Activated CD4-positive, alpha-beta T cell treated with anti-CD3 and anti-CD28 coated beads for 36 hours (primary cell): ENCODE measurements at regions not wholly inside any gene's neighbourhood (a gene's known extent, or its start where the extent isn't known, plus 50 kb on each side); places are given as distances from the start of the nearest gene placed in this dataset.

Source experiments
- ATAC-seq: fragments of 200-7000 bp; cut with Tn5 transposase; one replicate; pipeline ENCODE4 v1.10.0; 2021; ENCODE audit warnings: mild to moderate bottlenecking, moderate library complexity
- CTCF ChIA-PET: fragments of 350-600 bp; sonication (Branson Sonifier 250); formaldehyde crosslinking; loops from one replicate; lab custom pipeline; 2021; ENCODE audit warnings: antibody characterized with exemption; lab: Charles Lee
- POLR2A ChIA-PET: fragments of 350-600 bp; sonication (Branson Sonifier 250); formaldehyde crosslinking; loops from one replicate; lab custom pipeline; 2021; ENCODE audit warnings: antibody characterized with exemption, inconsistent platforms; lab: Charles Lee
- DNase-seq: peaks from one replicate; pipeline ENCODE4 v3.0.0-alpha.2; 2020
- H3K27ac Mint-ChIP-seq: one replicate; pipeline ENCODE4 v1.8.0; 2021; ENCODE audit warnings: mixed read lengths
- H3K27me3 Mint-ChIP-seq: one replicate; pipeline ENCODE4 v1.8.0; 2021; ENCODE audit warnings: mixed read lengths
- H3K36me3 Mint-ChIP-seq: one replicate; pipeline ENCODE4 v1.8.0; 2021; ENCODE audit warnings: low read depth, mixed read lengths
- H3K4me1 Mint-ChIP-seq: one replicate; pipeline ENCODE4 v1.8.0; 2021; ENCODE audit warnings: mixed read lengths
- H3K4me3 Mint-ChIP-seq: one replicate; pipeline ENCODE4 v1.8.0; 2021; ENCODE audit warnings: mild to moderate bottlenecking, moderate library complexity, mixed read lengths
- H3K9me3 Mint-ChIP-seq: one replicate; pipeline ENCODE4 v1.8.0; 2021; ENCODE audit warnings: low read depth, mixed read lengths
- intact Hi-C, 2 experiments: fragments of 100-400 bp; cut with DNase I in 1 of 2; cut with micrococcal nuclease in 1 of 2; formaldehyde crosslinking; loops; one replicate each; pipeline versions ENCODE4 v1.14.2 to v1.15.1; 2022 to 2024; cut with DNase I, micrococcal nuclease

- Mint-ChIP-seq H3K9me3 (no peaks in the 10 kb centered on the region), H3K4me3 (no peak overlapping the region), H3K27ac (no peak overlapping the region), H3K4me1 (no peaks in the 10 kb centered on the region), H3K36me3 (no peaks in the 10 kb centered on the region), H3K27me3 (peaks cover 13% of the 10 kb centered on the region)
- DNase-seq: no peak
- no peak for ATAC-seq
- ChIA-PET POLR2A (no interaction called here), CTCF (interaction anchor here (0.6 to 0.8 kb wide), 2 partner anchors 13 to 1328 kb away, joined by 3 to 4 read pairs; no protein-coding TSS in a partner anchor)
- intact Hi-C loops: no loop called here
Observed at GRCh38 chr5:171509467-171509866, 90.0 kb downstream of the FGF18 start.

DNA sequence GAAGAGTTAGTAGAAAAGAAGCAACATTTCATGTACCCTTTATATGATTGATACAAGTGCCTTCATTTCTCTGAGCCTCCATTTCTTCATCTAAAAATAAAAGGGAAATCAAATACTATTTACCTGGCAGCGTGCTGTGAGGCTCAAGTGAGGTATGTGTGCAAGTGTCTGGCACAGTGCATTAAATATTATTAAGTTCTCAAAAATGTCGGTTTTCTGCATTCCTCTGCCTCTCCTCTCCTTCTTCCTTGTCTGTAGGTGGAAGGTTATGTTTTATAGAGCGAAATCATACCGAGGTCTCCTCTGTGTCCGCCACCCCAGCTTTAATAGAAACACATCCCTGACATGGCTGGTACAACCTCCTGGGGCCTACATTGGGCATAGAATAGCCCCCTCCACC, 93.0 kb downstream of the FGF18 start:
- ATAC-seq: no peak
- POLR2A ChIA-PET: no interaction called here
- H3K36me3 Mint-ChIP-seq: no peaks in the 10 kb centered on the region
- CTCF ChIA-PET: no interaction called here
- peaks cover 13% of the 10 kb centered on the region for H3K27me3 Mint-ChIP-seq
- no peak overlapping the region for H3K27ac Mint-ChIP-seq
- no peaks in the 10 kb centered on the region for H3K4me1 Mint-ChIP-seq
- no peak for DNase-seq
- intact Hi-C loops: no loop called here
- H3K9me3 Mint-ChIP-seq: no peaks in the 10 kb centered on the region
- H3K4me3 Mint-ChIP-seq: no peak overlapping the region

DNA sequence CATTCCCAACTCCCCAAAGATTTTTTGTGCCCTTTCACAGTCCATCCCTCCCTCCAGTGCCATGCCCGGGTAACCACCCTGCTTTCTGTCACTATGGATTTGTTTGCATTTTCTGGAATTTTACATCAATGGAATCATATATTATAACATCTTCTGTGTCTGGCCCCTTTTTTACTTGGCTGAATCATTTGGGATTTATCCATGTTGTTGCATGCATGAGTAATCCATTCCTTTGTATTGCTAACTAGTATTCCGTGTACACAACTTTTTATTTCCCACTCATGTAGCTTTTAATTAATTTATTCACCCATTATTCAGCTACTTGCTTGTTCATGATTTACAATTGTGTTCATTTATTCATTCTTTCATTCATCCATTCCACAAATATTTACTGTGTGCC, 94.1 kb downstream of the FGF18 start:
- POLR2A ChIA-PET: no interaction called here
- intact Hi-C loops: no loop called here
- no peak for DNase-seq
- no peak overlapping the region for H3K4me3 Mint-ChIP-seq
- CTCF ChIA-PET: no interaction called here
- no peaks in the 10 kb centered on the region for H3K36me3 Mint-ChIP-seq
- H3K4me1 Mint-ChIP-seq: no peaks in the 10 kb centered on the region
- no peak overlapping the region for H3K27ac Mint-ChIP-seq
- no peaks in the 10 kb centered on the region for H3K9me3 Mint-ChIP-seq
- H3K27me3 Mint-ChIP-seq: peaks cover 15% of the 10 kb centered on the region
- ATAC-seq: no peak

DNA sequence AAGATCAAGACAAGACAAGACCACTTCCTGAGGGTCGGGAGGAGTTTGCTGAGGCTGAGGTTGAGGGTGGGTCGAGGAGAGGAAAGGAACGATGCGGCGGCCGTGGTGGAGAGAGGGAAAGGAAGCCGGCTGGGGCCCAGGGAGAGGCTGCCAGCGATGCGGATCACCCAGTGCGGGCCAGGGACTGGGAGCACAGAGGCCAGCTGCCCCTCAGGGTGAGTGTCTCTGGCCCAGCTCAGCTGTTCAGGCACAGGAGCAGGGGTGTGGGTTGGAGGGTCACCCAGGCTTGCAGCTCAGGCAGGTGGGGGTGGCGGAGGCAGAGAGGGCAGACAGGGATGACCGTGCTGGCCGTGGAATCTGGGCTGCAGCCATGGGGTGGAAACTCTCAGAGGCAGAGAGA, 99.5 kb downstream of the FGF18 start:
- H3K4me1 Mint-ChIP-seq: no peaks in the 10 kb centered on the region
- no peaks in the 10 kb centered on the region for H3K36me3 Mint-ChIP-seq
- intact Hi-C loops: no loop called here
- peaks cover 4% of the 10 kb centered on the region for H3K27me3 Mint-ChIP-seq
- no peak for ATAC-seq
- DNase-seq: no peak
- no peaks in the 10 kb centered on the region for H3K9me3 Mint-ChIP-seq
- no peak overlapping the region for H3K27ac Mint-ChIP-seq
- H3K4me3 Mint-ChIP-seq: no peak overlapping the region
- ChIA-PET POLR2A (no interaction called here), CTCF (no interaction called here)

DNA sequence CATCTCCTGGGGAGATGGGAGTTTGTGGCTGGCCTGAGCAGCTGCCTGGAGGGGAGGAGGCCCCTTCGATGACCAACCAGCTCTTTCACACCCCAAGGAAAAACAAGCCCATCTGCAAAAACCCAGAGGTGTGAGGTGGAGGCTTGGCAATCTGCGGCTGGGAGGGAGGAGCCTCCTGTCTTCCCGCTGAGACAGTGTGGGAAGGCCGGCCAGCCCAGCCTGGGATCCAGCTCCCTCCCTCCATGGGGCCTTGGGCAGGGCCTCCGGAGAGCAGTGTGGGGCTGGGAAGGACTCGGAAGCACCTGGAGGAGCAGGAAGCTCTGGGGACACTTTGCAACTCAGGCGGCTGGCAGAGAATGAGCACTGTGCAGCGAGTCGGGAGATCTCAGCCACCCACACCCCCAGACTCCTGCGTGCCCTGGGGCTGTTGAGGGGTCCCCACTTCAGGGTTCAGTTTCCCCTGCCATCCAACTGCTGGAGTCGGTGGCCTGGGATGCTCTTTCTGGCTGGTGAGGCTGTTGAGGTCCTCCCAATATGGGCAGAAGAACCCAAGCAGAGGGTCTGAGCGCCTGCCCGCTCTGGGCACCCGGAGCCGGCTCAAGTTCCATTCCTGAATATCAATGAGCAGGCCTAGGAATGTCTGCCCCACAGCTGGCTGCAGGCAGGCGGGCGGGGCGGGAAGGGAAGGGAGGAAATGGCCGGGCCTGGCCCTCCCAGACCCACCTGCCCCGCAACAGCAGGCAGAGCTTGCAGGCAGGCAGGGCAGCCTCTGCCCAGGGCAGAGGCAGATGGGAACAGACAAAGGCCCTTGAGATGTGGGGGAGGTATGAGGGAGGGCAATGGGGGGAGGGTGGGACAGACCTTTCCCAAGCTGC, 101.1 kb downstream of the FGF18 start:
- ChIA-PET POLR2A (no interaction called here), CTCF (no interaction called here)
- DNase-seq (no peak), ATAC-seq (no peak)
- Mint-ChIP-seq H3K36me3 (no peaks in the 10 kb centered on the region), H3K4me1 (no peaks in the 10 kb centered on the region), H3K27ac (no peak overlapping the region), H3K9me3 (no peaks in the 10 kb centered on the region), H3K27me3 (peaks cover 2% of the 10 kb centered on the region), H3K4me3 (no peak overlapping the region)
- intact Hi-C loops: no loop called here

GRCh38 chr5:171521219-171521633, 101.8 kb downstream of the FGF18 start:
- POLR2A ChIA-PET: no interaction called here
- CTCF ChIA-PET: no interaction called here
- no peak for DNase-seq
- intact Hi-C loops: no loop called here
- H3K27me3 Mint-ChIP-seq: peaks cover 2% of the 10 kb centered on the region
- no peak overlapping the region for H3K27ac Mint-ChIP-seq
- ATAC-seq: no peak
- H3K4me3 Mint-ChIP-seq: no peak overlapping the region
- H3K36me3 Mint-ChIP-seq: no peaks in the 10 kb centered on the region
- no peaks in the 10 kb centered on the region for H3K4me1 Mint-ChIP-seq
- no peaks in the 10 kb centered on the region for H3K9me3 Mint-ChIP-seq

- ChIA-PET POLR2A (no interaction called here), CTCF (interaction anchor here (0.7 to 1.2 kb wide), 2 partner anchors 12 to 338 kb away, joined by 3 to 4 read pairs; no protein-coding TSS in a partner anchor)
- no peak overlapping the region for H3K27ac Mint-ChIP-seq
- no peak overlapping the region for H3K4me3 Mint-ChIP-seq
- no peak for ATAC-seq
- H3K27me3 Mint-ChIP-seq: peaks cover 2% of the 10 kb centered on the region
- DNase-seq: no peak
- intact Hi-C loops: no loop called here
- no peaks in the 10 kb centered on the region for H3K9me3 Mint-ChIP-seq
- H3K36me3 Mint-ChIP-seq: no peaks in the 10 kb centered on the region
- H3K4me1 Mint-ChIP-seq: no peaks in the 10 kb centered on the region
Observed at GRCh38 chr5:171521679-171522078, 102.2 kb downstream of the FGF18 start.

DNA sequence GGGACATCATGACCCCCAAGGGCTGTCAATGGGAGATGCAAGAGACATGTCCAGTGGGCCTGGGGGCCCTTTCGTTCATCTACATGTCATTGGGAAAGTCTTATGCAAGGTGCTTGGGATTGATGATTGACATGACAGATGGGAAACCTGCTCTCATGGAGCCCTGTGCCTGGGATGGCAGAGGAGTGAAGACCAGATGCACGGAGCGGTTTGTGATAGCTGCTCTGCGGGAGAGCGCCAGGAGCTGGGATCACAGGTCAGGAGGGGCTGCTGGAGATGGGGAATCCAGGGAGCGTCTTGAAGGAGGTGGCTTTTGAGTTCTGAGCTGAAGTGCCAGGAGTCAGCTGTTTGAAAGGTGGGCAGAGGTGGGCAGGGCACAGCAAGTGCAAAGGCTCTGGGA, 104.3 kb downstream of the FGF18 start:
- CTCF ChIA-PET: no interaction called here

DNA sequence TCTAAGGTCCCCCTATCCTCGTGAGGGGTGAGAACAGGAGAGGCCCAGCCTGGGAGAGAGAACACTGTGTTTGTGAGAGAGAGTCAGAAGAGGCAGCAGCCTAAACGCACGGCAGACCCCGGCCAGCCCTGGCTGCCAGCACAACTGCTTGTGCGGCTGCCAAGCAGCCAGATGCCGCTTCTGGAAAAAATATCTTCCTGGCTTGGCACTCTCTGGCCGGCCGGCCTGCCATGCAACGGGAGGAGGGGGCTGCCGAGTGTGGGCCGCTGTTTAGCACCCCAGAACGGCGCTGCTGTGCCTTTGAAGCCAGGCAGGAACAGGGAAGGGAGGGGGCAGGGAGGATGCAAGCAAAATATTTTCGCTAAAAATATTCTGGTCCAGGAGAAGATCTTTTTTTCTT, 105.0 kb downstream of the FGF18 start:
- Mint-ChIP-seq H3K4me1 (no peaks in the 10 kb centered on the region), H3K27me3 (no peaks in the 10 kb centered on the region), H3K27ac (no peak overlapping the region), H3K36me3 (no peaks in the 10 kb centered on the region), H3K4me3 (no peak overlapping the region), H3K9me3 (no peaks in the 10 kb centered on the region)
- intact Hi-C loops: no loop called here
- POLR2A ChIA-PET: no interaction called here
- DNase-seq (no peak), ATAC-seq (no peak)
- CTCF ChIA-PET: no interaction called here

More for the DNA sequence above, 104.3 kb downstream of the FGF18 start:
- DNase-seq (no peak), ATAC-seq (no peak)
- Mint-ChIP-seq H3K36me3 (no peaks in the 10 kb centered on the region), H3K27me3 (no peaks in the 10 kb centered on the region), H3K27ac (no peak overlapping the region), H3K4me3 (no peak overlapping the region), H3K4me1 (no peaks in the 10 kb centered on the region), H3K9me3 (no peaks in the 10 kb centered on the region)
- POLR2A ChIA-PET: no interaction called here
- intact Hi-C loops: no loop called here

- no peaks in the 10 kb centered on the region for H3K27me3 Mint-ChIP-seq
- no peak overlapping the region for H3K4me3 Mint-ChIP-seq
- no peak for ATAC-seq
- intact Hi-C loops: no loop called here
- no peak for DNase-seq
- no peaks in the 10 kb centered on the region for H3K4me1 Mint-ChIP-seq
- no peaks in the 10 kb centered on the region for H3K9me3 Mint-ChIP-seq
- no peaks in the 10 kb centered on the region for H3K36me3 Mint-ChIP-seq
- CTCF ChIA-PET: no interaction called here
- POLR2A ChIA-PET: no interaction called here
- no peak overlapping the region for H3K27ac Mint-ChIP-seq
Observed at GRCh38 chr5:171525085-171525484, 105.6 kb downstream of the FGF18 start.

DNA sequence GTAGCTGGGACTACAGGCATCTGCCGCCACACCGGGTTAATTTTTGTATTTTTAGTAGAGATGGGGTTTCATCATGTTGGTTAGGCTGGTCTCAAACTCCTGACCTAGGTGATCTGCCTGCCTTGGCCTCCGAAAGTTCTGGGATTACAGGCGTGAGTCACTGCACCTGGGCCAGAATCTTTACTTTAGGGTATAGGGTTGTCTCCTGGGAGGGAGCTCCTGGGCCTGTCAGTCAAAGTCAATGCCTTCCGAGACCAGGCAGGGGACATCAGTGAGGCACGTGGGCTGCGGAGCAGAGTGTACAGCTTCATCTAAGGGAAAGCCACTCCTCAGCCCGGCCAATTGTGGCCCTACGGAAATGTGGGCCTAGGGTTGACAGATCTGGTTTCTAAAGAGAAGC, 108.6 kb downstream of the FGF18 start:
- ATAC-seq: no peak
- no peaks in the 10 kb centered on the region for H3K9me3 Mint-ChIP-seq
- no peak for DNase-seq
- H3K4me3 Mint-ChIP-seq: no peak overlapping the region
- ChIA-PET POLR2A (no interaction called here), CTCF (no interaction called here)
- no peaks in the 10 kb centered on the region for H3K27me3 Mint-ChIP-seq
- H3K27ac Mint-ChIP-seq: no peak overlapping the region
- no peaks in the 10 kb centered on the region for H3K4me1 Mint-ChIP-seq
- H3K36me3 Mint-ChIP-seq: no peaks in the 10 kb centered on the region
- intact Hi-C loops: no loop called here

GRCh38 chr5:171528865-171529614, 109.6 kb downstream of the FGF18 start:
- H3K27me3 Mint-ChIP-seq: peaks cover 5% of the 10 kb centered on the region
- no peak for DNase-seq
- H3K4me1 Mint-ChIP-seq: no peaks in the 10 kb centered on the region
- H3K27ac Mint-ChIP-seq: no peak overlapping the region
- no peaks in the 10 kb centered on the region for H3K36me3 Mint-ChIP-seq
- no peak for ATAC-seq
- CTCF ChIA-PET: no interaction called here
- no peaks in the 10 kb centered on the region for H3K9me3 Mint-ChIP-seq
- no peak overlapping the region for H3K4me3 Mint-ChIP-seq
- intact Hi-C loops: no loop called here
- POLR2A ChIA-PET: no interaction called here
